H1 (cell line): ENCODE measurements at regions not wholly inside any gene's neighbourhood (a gene's known extent, or its start where the extent isn't known, plus 50 kb on each side); places are given as distances from the start of the nearest gene placed in this dataset.

Experiments used
- CTCF ChIA-PET: fragments of 300-600 bp; sonication (Branson Sonifier 250); formaldehyde crosslinking; loops from one replicate; lab custom pipeline; 2021; ENCODE audit not compliant: partially characterized antibody; lab: Charles Lee
- POLR2A ChIA-PET: fragments of 300-600 bp; sonication (Branson Sonifier 250); formaldehyde crosslinking; loops from one replicate; lab custom pipeline; 2021; ENCODE audit warnings: inconsistent platforms; ENCODE audit not compliant: partially characterized antibody; lab: Charles Lee
- DNase-seq, 2 experiments: peaks; one replicate each; pipeline versions ENCODE4 v3.0.0 to v3.0.0-alpha.2; 2010 to 2022; ENCODE audit warnings: low spot score in 2 of 2, low read depth in 1 of 2, mixed read lengths in 1 of 2
- FAIRE-seq: peaks from 2 replicates; lab custom pipeline; 2011; peaks lifted over from hg19 to GRCh38; lab: Jason Lieb, UNC
- H2AFZ ChIP-seq: 2 replicates; pipeline ENCODE4 v1.8.1; 2012; ENCODE audit warnings: low read length, inconsistent platforms
- H2AK5ac ChIP-seq: 2 replicates; pipeline ENCODE4 v1.6.1; 2013; ENCODE audit warnings: low read depth, low read length
- H2BK120ac ChIP-seq: replicated peaks from 2 replicates; pipeline ENCODE3; 2013; ENCODE audit warnings: low read depth, low read length, inconsistent platforms
- H2BK12ac ChIP-seq: 2 replicates; pipeline ENCODE4 v1.6.1; 2013; ENCODE audit warnings: low read depth, low read length
- H2BK15ac ChIP-seq: 2 replicates; pipeline ENCODE4 v1.6.1; 2013; ENCODE audit warnings: low read length
- H2BK20ac ChIP-seq: 2 replicates; pipeline ENCODE4 v1.6.1; 2013; ENCODE audit warnings: low read length
- H2BK5ac ChIP-seq: 2 replicates; pipeline ENCODE4 v1.6.1; 2013; ENCODE audit warnings: low read depth, low read length
- H3K14ac ChIP-seq: 2 replicates; pipeline ENCODE4 v1.6.1; 2013; ENCODE audit warnings: inconsistent platforms; ENCODE audit not compliant: insufficient read length
- H3K18ac ChIP-seq: 2 replicates; pipeline ENCODE4 v1.6.1; 2013; ENCODE audit warnings: low read length; ENCODE audit errors: extremely low read depth
- H3K23ac ChIP-seq: 2 replicates; pipeline ENCODE4 v1.6.1; 2013; ENCODE audit warnings: inconsistent platforms; ENCODE audit not compliant: insufficient read length
- H3K23me2 ChIP-seq: 2 replicates; pipeline ENCODE4 v1.6.1; 2013; ENCODE audit warnings: low read depth, low read length
- H3K27ac ChIP-seq: 2 replicates; pipeline ENCODE4 v1.6.1; 2011; ENCODE audit warnings: low read depth, low read length, inconsistent platforms
- H3K27me3 ChIP-seq, 4 experiments: replicated peaks in 1 of 4; 1 replicate in 1 of 4; 2 replicates in 3 of 4; pipeline versions ENCODE4 v1.6.1 to v1.8.1; 2011 to 2013; ENCODE audit warnings: low read length in 3 of 4, mild to moderate bottlenecking in 3 of 4, inconsistent platforms in 2 of 4, mixed read lengths in 2 of 4, moderate library complexity in 1 of 4; ENCODE audit not compliant: control insufficient read depth in 3 of 4, insufficient read depth in 3 of 4; ENCODE audit errors: extremely low read depth in 1 of 4
- H3K36me3 ChIP-seq, 4 experiments: 2 replicates each; pipeline versions ENCODE4 v1.6.1 to v1.8.1; 2011 to 2013; ENCODE audit warnings: mild to moderate bottlenecking in 4 of 4, low read length in 3 of 4, moderate library complexity in 2 of 4, control low read depth in 1 of 4, inconsistent platforms in 1 of 4; ENCODE audit not compliant: insufficient read depth in 4 of 4, control insufficient read depth in 2 of 4
- H3K4ac ChIP-seq: replicated peaks from 2 replicates; pipeline ENCODE3; 2013; ENCODE audit warnings: low read length, low read depth, mixed read lengths, inconsistent platforms; ENCODE audit not compliant: insufficient read length
- H3K4me1 ChIP-seq, 4 experiments: replicated peaks in 1 of 4; 1 replicate in 1 of 4; 2 replicates in 3 of 4; pipeline versions ENCODE4 v1.6.1 to v1.8.1; 2011 to 2013; ENCODE audit warnings: low read length in 3 of 4, inconsistent platforms in 2 of 4, mixed read lengths in 1 of 4; ENCODE audit not compliant: insufficient read depth in 4 of 4, control insufficient read depth in 3 of 4
- H3K4me2 ChIP-seq, 2 experiments: 2 replicates each; pipeline versions ENCODE4 v1.6.1 to v1.8.1; 2011 to 2013; ENCODE audit warnings: low read depth in 2 of 2, low read length in 2 of 2, control low read depth in 1 of 2, inconsistent platforms in 1 of 2, mild to moderate bottlenecking in 1 of 2; ENCODE audit not compliant: insufficient read depth in 1 of 2
- H3K4me3 ChIP-seq, 4 experiments: fragments of 200-600, 300-600 bp in 1 of 4; sonication (generic), shearing (Covaris generic), sonication (Bioruptor Twin) in 1 of 4; 2 replicates each; pipeline versions ENCODE4 v1.5.1 to v1.8.1; 2011 to 2016; ENCODE audit warnings: low read length in 4 of 4, low read depth in 3 of 4, control low read depth in 2 of 4, inconsistent platforms in 2 of 4, mild to moderate bottlenecking in 2 of 4, mixed read lengths in 1 of 4, moderate library complexity in 1 of 4; ENCODE audit not compliant: insufficient read depth in 2 of 4; ENCODE audit errors: extremely low read depth in 1 of 4
- H3K56ac ChIP-seq: replicated peaks from 2 replicates; pipeline ENCODE3; 2013; ENCODE audit warnings: low read depth, mild to moderate bottlenecking, mixed read lengths, low read length, inconsistent platforms; ENCODE audit not compliant: insufficient read length
- H3K79me1 ChIP-seq: 2 replicates; pipeline ENCODE4 v1.6.1; 2013; ENCODE audit warnings: low read depth, low read length, control low read depth
- H3K79me2 ChIP-seq, 2 experiments: 2 replicates each; pipeline versions ENCODE4 v1.6.1 to v1.8.1; 2012 to 2013; ENCODE audit warnings: low read length in 2 of 2, mild to moderate bottlenecking in 2 of 2, inconsistent platforms in 1 of 2; ENCODE audit not compliant: insufficient read depth in 2 of 2, control insufficient read depth in 1 of 2
- H3K9ac ChIP-seq, 4 experiments: replicated peaks in 1 of 4; 1 replicate in 1 of 4; 2 replicates in 3 of 4; pipeline versions ENCODE4 v1.6.1 to v1.8.1; 2011 to 2013; ENCODE audit warnings: low read depth in 3 of 4, low read length in 3 of 4, control low read depth in 2 of 4, mild to moderate bottlenecking in 2 of 4, moderate library complexity in 2 of 4, inconsistent platforms in 1 of 4; ENCODE audit errors: extremely low read depth in 1 of 4
- H3K9me3 ChIP-seq, 2 experiments: 2 replicates each; pipeline versions ENCODE4 v1.6.1 to v1.8.1; 2012 to 2013; ENCODE audit warnings: mild to moderate bottlenecking in 2 of 2, moderate library complexity in 2 of 2, control low read depth in 1 of 2, inconsistent platforms in 1 of 2, low read depth in 1 of 2, low read length in 1 of 2, mixed read lengths in 1 of 2; ENCODE audit not compliant: insufficient read depth in 2 of 2
- H4K20me1 ChIP-seq, 2 experiments: replicated peaks in 1 of 2; 2 replicates each; pipeline versions ENCODE3 to v1.8.1; 2011 to 2013; ENCODE audit warnings: inconsistent platforms in 2 of 2, low read length in 2 of 2, mild to moderate bottlenecking in 1 of 2; ENCODE audit not compliant: insufficient read depth in 2 of 2, control insufficient read depth in 1 of 2
- H4K5ac ChIP-seq: 2 replicates; pipeline ENCODE4 v1.6.1; 2013; ENCODE audit warnings: low read length, low read depth, mixed read lengths, inconsistent platforms; ENCODE audit not compliant: insufficient read length
- H4K8ac ChIP-seq: 2 replicates; pipeline ENCODE4 v1.8.0; 2013; ENCODE audit warnings: mild to moderate bottlenecking, moderate library complexity, low read length, inconsistent platforms; ENCODE audit not compliant: insufficient read depth; ENCODE audit errors: extremely low read depth
- H4K91ac ChIP-seq: replicated peaks from 2 replicates; pipeline ENCODE3; 2013; ENCODE audit warnings: low read length, mixed read lengths, inconsistent platforms; ENCODE audit not compliant: insufficient read length
- ASH2L ChIP-seq: fragments of 200-600, 300-600 bp; sonication (generic); IDR thresholded peaks from one replicate; pipeline ENCODE4 v1.7.1; 2017; ENCODE audit warnings: low read length
- ATF3 ChIP-seq: IDR thresholded peaks from 2 replicates; pipeline ENCODE4 v1.6.1; 2011; ENCODE audit warnings: low read depth, mild to moderate bottlenecking, low read length; ENCODE audit not compliant: insufficient read depth
- BACH1 ChIP-seq: IDR thresholded peaks from 2 replicates; pipeline ENCODE4 v1.6.1; 2012; ENCODE audit warnings: low read length, improper control_type of control experiment
- CHD2 ChIP-seq: IDR thresholded peaks from 2 replicates; pipeline ENCODE4 v1.6.1; 2012; ENCODE audit warnings: low read length, improper control_type of control experiment
- CTBP2 ChIP-seq: IDR thresholded peaks from 2 replicates; pipeline ENCODE4 v1.7.0; 2011; ENCODE audit warnings: borderline replicate concordance, mild to moderate bottlenecking, moderate library complexity, mixed read lengths, low read length; ENCODE audit not compliant: insufficient read depth, insufficient read length
- GABPA ChIP-seq: IDR thresholded peaks from 2 replicates; pipeline ENCODE4 v1.6.1; 2011; ENCODE audit warnings: mild to moderate bottlenecking, low read length, moderate library complexity, borderline replicate concordance; ENCODE audit not compliant: insufficient read depth
- POLR2AphosphoS5 ChIP-seq: IDR thresholded peaks from 2 replicates; pipeline ENCODE4 v1.6.1; 2011; ENCODE audit warnings: low read depth, low read length
- RAD21 ChIP-seq, 2 experiments: IDR thresholded peaks in 1 of 2; conservative IDR thresholded peaks in 1 of 2; 2 replicates each; pipeline ENCODE4 v1.6.1; 2011; ENCODE audit warnings: low read depth in 2 of 2, low read length in 2 of 2, improper control_type of control experiment in 1 of 2, inconsistent platforms in 1 of 2, mild to moderate bottlenecking in 1 of 2, moderate library complexity in 1 of 2
- RNF2 ChIP-seq: fragments of 200-900, 300-1000 bp; sonication (generic); IDR thresholded peaks from 2 replicates; pipeline ENCODE4 v1.7.1; 2016; ENCODE audit warnings: borderline replicate concordance, low read depth, mild to moderate bottlenecking, antibody characterized with exemption, low read length; ENCODE audit not compliant: poor library complexity, severe bottlenecking; ENCODE audit errors: missing control alignments
- RXRA ChIP-seq: IDR thresholded peaks from 2 replicates; pipeline ENCODE4 v1.6.1; 2011; ENCODE audit warnings: low read depth, mild to moderate bottlenecking, low read length, moderate library complexity; ENCODE audit not compliant: insufficient read depth
- SP1 ChIP-seq: IDR thresholded peaks from 2 replicates; pipeline ENCODE4 v1.6.1; 2011; ENCODE audit warnings: low read depth, low read length
- TEAD4 ChIP-seq: IDR thresholded peaks from 2 replicates; pipeline ENCODE4 v1.6.1; 2012; ENCODE audit warnings: low read depth, low read length, inconsistent platforms, mixed read lengths
- YY1 ChIP-seq: IDR thresholded peaks from 2 replicates; pipeline ENCODE4 v1.6.1; 2011; ENCODE audit warnings: low read depth, mild to moderate bottlenecking, low read length
- WGBS, 2 experiments: shearing (Covaris generic) in 1 of 2; methylation state at CpG; one replicate each; pipeline versions ENCODE4 v1.1.6 to v1.1.7; 2013 to 2015; ENCODE audit warnings: low lambda C conversion rate in 2 of 2, mixed read lengths in 2 of 2, inconsistent platforms in 1 of 2, low coverage in 1 of 2, missing lambda C conversion rate in 1 of 2; ENCODE audit not compliant: insufficient replicate concordance in 2 of 2, insufficient coverage in 1 of 2, insufficient read length in 1 of 2; ENCODE audit errors: extremely low coverage in 1 of 2, missing lambda C conversion rate in 1 of 2; 5-methylcytosine and 5-hydroxymethylcytosine counted together

- TF ChIP-seq GABPA = no peak
- TF ChIP-seq TEAD4 = no peak
- no peak for TF ChIP-seq YY1
- TF ChIP-seq POLR2AphosphoS5 = no peak
- no peak for TF ChIP-seq ASH2L
- no peak for TF ChIP-seq CTBP2
- TF ChIP-seq RAD21 (IDR thresholded peaks at IDR 0.05 in 1 of 2, conservative IDR thresholded peaks at IDR 0.05 in 1 of 2; ENCODE audit: low read depth in 2 of 2, low read length in 2 of 2) = no peak
- TF ChIP-seq RNF2 = no peak
- TF ChIP-seq RXRA = no peak
- TF ChIP-seq BACH1 = no peak
- TF ChIP-seq CHD2 = no peak
- no peak for TF ChIP-seq ATF3
- TF ChIP-seq SP1 = no peak
- Histone ChIP-seq H4K91ac (no peak overlapping the region), H3K23ac (no peak overlapping the region), H3K79me2 (no peaks in the 10 kb centered on the region), H3K4me3 (no peak overlapping the region), H3K4me1 (no peaks in the 10 kb centered on the region; a peak in 2 of 7 replicates), H3K9ac (no peak overlapping the region), H3K23me2 (no peaks in the 10 kb centered on the region), H4K8ac (no peak overlapping the region), H3K18ac (no peak overlapping the region), H2BK5ac (no peak overlapping the region), H3K4me2 (no peak overlapping the region), H3K9me3 (no peaks in the 10 kb centered on the region), H4K5ac (no peak overlapping the region), H3K36me3 (no peaks in the 10 kb centered on the region), H2BK15ac (no peak overlapping the region), H3K4ac (no peak overlapping the region), H3K56ac (no peak overlapping the region), H2AK5ac (no peak overlapping the region), H2BK12ac (no peak overlapping the region), H2BK120ac (no peak overlapping the region), H2AFZ (no peak overlapping the region), H3K14ac (no peak overlapping the region), H3K27me3 (peaks cover 0 to 1% (median 0%) of the 10 kb centered on the region in 4 experiments; a peak in 1 of 7 replicates), H4K20me1 (no peaks in the 10 kb centered on the region), H2BK20ac (no peak overlapping the region), H3K27ac (no peak overlapping the region), H3K79me1 (no peaks in the 10 kb centered on the region)
- POLR2A ChIA-PET = no interaction called here
- no peak for FAIRE-seq
- CTCF ChIA-PET = no interaction called here
- WGBS, 2 experiments = 91% methylated on average over 2 of the region's 2 CpGs; no CpG with 5 or more reads in 1 of the 2 experiments
- DNase-seq = no peak
These were observed 964.8 kb downstream of the JRKL start for GRCh38 chr11:97354576-97354975.
